PC-3 (cell line): ENCODE measurements at regions not wholly inside any gene's neighbourhood (a gene's known extent, or its start where the extent isn't known, plus 50 kb on each side); places are given as distances from the start of the nearest gene placed in this dataset.

Experiments
- EZH2 ChIP-seq: fragments of 300-600 bp; sonication (generic); IDR thresholded peaks from one replicate; pipeline ENCODE4 v1.6.1; 2017; ENCODE audit warnings: antibody characterized with exemption, mild to moderate bottlenecking, low read length; ENCODE audit not compliant: unreplicated experiment
- EZH2phosphoT487 ChIP-seq: fragments of 300-600 bp; sonication (generic); IDR thresholded peaks from 2 replicates; pipeline ENCODE4 v1.6.1; 2018; ENCODE audit warnings: mild to moderate bottlenecking, antibody characterized with exemption, low read length, borderline replicate concordance
- TF ChIP-seq, protein P1 (sequence below): fragments of 300-600 bp; sonication (generic); conservative IDR thresholded peaks from 2 replicates; pipeline ENCODE4 v1.5.1; 2017; ENCODE audit warnings: antibody characterized with exemption, low read depth, mild to moderate bottlenecking, low read length

DNA sequence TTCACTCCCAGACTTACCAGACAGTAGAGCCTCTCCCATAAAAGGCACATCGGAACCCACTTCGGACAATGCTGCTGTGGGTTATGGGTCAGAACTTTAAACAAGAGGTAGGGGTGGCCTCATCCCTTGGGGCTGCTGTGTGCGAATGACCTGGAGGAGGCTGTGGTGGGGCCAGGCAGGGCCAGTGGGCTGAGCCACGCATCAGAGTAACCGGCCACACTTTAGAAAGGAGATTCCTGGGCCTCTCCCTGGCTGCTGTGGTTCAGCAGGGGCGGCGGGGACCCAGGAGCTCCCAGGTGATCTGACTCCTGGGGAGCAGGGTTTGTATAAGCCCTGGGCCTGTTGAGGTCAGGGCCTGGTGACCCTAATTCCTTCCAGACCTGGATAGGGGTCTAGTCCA is 110.2 kb upstream of the C1orf174 start:
- TF ChIP-seq, protein P1, sequence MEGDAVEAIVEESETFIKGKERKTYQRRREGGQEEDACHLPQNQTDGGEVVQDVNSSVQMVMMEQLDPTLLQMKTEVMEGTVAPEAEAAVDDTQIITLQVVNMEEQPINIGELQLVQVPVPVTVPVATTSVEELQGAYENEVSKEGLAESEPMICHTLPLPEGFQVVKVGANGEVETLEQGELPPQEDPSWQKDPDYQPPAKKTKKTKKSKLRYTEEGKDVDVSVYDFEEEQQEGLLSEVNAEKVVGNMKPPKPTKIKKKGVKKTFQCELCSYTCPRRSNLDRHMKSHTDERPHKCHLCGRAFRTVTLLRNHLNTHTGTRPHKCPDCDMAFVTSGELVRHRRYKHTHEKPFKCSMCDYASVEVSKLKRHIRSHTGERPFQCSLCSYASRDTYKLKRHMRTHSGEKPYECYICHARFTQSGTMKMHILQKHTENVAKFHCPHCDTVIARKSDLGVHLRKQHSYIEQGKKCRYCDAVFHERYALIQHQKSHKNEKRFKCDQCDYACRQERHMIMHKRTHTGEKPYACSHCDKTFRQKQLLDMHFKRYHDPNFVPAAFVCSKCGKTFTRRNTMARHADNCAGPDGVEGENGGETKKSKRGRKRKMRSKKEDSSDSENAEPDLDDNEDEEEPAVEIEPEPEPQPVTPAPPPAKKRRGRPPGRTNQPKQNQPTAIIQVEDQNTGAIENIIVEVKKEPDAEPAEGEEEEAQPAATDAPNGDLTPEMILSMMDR, result no peak
- TF ChIP-seq EZH2phosphoT487, result no peak
- TF ChIP-seq EZH2, result no peak
